Suprapubic skin (tissue), 4 donors: ENCODE measurements at regions not wholly inside any gene's neighbourhood (a gene's known extent, or its start where the extent isn't known, plus 50 kb on each side); places are given as distances from the start of the nearest gene placed in this dataset.

ENCODE experiments used
- CTCF ChIP-seq, 2 donors: fragments of 200-600 bp in 1 of 2; fragments of 450-650 bp in 1 of 2; sonication (generic) in 1 of 2; IDR thresholded peaks; one replicate each; pipeline ENCODE4 v1.5.1; 2016 to 2019; ENCODE audit warnings: antibody characterized with exemption in 2 of 2, mild to moderate bottlenecking in 1 of 2, moderate library complexity in 1 of 2
- EP300 ChIP-seq: sonication (generic); formaldehyde crosslinking; IDR thresholded peaks from one replicate; pipeline ENCODE4 v1.6.1; 2017; ENCODE audit warnings: antibody characterized with exemption
- POLR2AphosphoS5 ChIP-seq, 3 donors: sonication (generic); formaldehyde crosslinking; IDR thresholded peaks; one replicate each; pipeline ENCODE4 v1.6.1; 2017; ENCODE audit warnings: antibody characterized with exemption in 3 of 3

DNA sequence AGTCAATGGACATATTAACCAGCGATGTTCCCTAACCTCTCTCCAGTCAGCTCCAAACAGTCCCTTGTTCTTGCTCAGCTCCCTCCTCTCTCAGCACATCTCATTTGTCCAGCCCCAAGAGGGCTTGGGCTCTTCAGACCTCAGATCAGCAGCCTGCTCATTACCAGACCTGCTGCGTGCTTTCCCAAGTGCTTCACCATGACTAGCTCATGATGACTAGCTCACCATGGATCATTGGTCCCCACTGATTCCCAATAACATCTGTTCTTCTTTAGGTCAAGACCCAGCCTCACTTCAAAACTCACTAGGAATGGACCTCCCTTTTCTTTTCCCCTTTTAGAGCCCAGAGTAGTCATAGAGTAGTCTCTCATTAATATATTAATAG lies 121.9 kb downstream of the SLC16A9 start:
- no peak for TF ChIP-seq CTCF (IDR thresholded peaks at IDR 0.05)
- no peak for TF ChIP-seq EP300
- no peak for TF ChIP-seq POLR2AphosphoS5 (IDR thresholded peaks at IDR 0.05)
